Dermis blood vessel endothelial cell (primary cell): ENCODE measurements at regions not wholly inside any gene's neighbourhood (a gene's known extent, or its start where the extent isn't known, plus 50 kb on each side); places are given as distances from the start of the nearest gene placed in this dataset.

Experiments
- DNase-seq: peaks from one replicate; pipeline ENCODE4 v3.0.0; 2010

- no peak for DNase-seq
Observed at GRCh38 chrX:120692319-120692718, 62.5 kb upstream of the C1GALT1C1 start.

GRCh38 chrX:120690941-120691340, 61.1 kb upstream of the C1GALT1C1 start:
- no peak for DNase-seq

GRCh38 chrX:120690344-120690743, 60.5 kb upstream of the C1GALT1C1 start:
- DNase-seq = no peak

DNA sequence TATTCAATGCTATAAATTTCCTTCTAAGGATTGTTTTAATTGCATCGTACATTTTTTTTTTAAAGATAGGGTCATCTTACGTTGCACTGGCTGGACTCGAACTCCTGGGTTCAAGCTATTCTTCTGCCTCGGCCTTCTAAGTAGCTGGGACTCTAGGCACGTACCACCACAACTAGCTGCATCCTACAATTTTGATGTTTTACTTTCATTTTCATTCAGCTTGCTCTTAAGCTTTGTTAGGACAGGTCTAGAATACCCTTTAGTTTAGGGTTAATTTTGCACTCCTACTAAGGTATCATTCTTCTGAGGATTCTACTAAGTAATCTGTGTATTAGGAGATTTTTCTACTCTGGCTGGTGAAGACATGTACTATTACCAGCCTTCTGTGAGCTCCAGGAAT, 50.2 kb upstream of the C1GALT1C1 start:
- no peak for DNase-seq
